Bronchial epithelial cell (primary cell): ENCODE measurements at regions not wholly inside any gene's neighbourhood (a gene's known extent, or its start where the extent isn't known, plus 50 kb on each side); places are given as distances from the start of the nearest gene placed in this dataset.

Experiments
- DNase-seq: peaks from one replicate; pipeline ENCODE4 v3.0.0-alpha.2; 2010; ENCODE audit warnings: low read depth
- FAIRE-seq: peaks from 2 replicates; lab custom pipeline; 2011; peaks lifted over from hg19 to GRCh38; lab: Jason Lieb, UNC
- H3K27me3 ChIP-seq: 2 replicates; pipeline ENCODE4 v1.5.1; 2011; ENCODE audit warnings: low read length; ENCODE audit not compliant: control insufficient read depth, insufficient read depth
- H3K36me3 ChIP-seq: 2 replicates; pipeline ENCODE4 v1.5.1; 2011; ENCODE audit warnings: low read length; ENCODE audit not compliant: control insufficient read depth, insufficient read depth
- H3K4me3 ChIP-seq: 2 replicates; pipeline ENCODE4 v1.5.1; 2011; ENCODE audit warnings: mild to moderate bottlenecking, low read depth, low read length, control low read depth
- TF ChIP-seq, protein P1 (sequence below): IDR thresholded peaks from 2 replicates; pipeline ENCODE4 v1.5.1; 2011; ENCODE audit warnings: mild to moderate bottlenecking, moderate library complexity, low read length, control low read depth, inconsistent platforms; ENCODE audit not compliant: insufficient read depth, severe bottlenecking

DNA sequence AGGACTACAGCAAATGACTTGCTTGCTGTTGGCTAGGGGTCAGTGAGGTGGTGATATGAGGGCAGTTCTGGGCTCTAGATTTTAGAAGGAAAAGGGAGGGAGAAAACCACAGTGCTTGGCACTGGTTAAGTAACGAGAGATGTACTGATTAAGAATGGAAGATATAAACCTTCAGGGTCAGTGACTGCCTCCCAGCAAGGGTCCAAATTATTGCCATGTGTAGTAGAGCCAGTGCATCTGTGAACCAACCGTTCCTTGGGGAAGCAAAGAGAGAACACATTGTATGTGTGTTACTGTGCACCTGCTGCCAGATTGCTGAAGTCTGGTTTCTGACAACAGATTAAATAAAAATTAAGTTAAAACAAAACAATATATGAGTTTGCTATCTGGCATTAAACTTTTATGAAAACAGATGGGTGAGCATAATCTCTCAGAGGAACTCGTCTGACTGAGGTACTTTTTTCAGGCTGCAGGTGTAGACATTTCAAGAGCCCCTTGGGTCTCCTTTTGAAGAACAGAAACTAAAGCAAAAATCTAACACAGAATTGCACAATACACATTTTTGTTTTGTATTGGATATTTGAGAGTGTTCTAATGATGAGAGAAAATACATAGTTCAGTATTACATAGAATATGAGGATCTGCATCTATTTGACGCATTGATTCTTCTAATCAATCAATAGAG lies 1120.6 kb downstream of the SORCS3 start:
- TF ChIP-seq, protein P1, sequence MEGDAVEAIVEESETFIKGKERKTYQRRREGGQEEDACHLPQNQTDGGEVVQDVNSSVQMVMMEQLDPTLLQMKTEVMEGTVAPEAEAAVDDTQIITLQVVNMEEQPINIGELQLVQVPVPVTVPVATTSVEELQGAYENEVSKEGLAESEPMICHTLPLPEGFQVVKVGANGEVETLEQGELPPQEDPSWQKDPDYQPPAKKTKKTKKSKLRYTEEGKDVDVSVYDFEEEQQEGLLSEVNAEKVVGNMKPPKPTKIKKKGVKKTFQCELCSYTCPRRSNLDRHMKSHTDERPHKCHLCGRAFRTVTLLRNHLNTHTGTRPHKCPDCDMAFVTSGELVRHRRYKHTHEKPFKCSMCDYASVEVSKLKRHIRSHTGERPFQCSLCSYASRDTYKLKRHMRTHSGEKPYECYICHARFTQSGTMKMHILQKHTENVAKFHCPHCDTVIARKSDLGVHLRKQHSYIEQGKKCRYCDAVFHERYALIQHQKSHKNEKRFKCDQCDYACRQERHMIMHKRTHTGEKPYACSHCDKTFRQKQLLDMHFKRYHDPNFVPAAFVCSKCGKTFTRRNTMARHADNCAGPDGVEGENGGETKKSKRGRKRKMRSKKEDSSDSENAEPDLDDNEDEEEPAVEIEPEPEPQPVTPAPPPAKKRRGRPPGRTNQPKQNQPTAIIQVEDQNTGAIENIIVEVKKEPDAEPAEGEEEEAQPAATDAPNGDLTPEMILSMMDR, result no peak
- Histone ChIP-seq H3K36me3 (no peaks in the 10 kb centered on the region), H3K27me3 (no peaks in the 10 kb centered on the region), H3K4me3 (no peak overlapping the region)
- no peak for DNase-seq
- no peak for FAIRE-seq

DNA sequence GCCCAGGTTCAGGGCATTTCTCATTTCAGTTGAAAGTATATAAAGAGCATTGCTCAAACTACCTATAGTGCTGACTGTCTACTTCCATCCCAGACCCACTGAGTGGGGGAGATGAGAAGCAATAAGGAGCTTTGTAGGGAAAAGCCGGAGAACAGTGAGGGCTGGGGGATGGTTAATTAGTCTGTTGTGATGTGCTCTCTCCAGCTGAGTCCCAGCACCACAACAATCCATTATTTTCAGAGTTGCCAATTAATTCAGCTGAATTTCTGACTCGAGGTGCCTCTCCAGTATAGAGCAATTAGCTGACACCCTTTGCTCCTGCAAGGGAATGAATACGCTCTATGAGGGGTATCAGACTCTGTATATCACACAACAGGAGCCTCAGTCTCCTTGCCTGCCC lies 1118.6 kb downstream of the SORCS3 start:
- TF ChIP-seq, protein P1, result no peak
- no peaks in the 10 kb centered on the region for H3K36me3 ChIP-seq
- H3K27me3 ChIP-seq, result no peaks in the 10 kb centered on the region
- FAIRE-seq (no peak), DNase-seq (no peak)
- H3K4me3 ChIP-seq, result no peak overlapping the region

DNA sequence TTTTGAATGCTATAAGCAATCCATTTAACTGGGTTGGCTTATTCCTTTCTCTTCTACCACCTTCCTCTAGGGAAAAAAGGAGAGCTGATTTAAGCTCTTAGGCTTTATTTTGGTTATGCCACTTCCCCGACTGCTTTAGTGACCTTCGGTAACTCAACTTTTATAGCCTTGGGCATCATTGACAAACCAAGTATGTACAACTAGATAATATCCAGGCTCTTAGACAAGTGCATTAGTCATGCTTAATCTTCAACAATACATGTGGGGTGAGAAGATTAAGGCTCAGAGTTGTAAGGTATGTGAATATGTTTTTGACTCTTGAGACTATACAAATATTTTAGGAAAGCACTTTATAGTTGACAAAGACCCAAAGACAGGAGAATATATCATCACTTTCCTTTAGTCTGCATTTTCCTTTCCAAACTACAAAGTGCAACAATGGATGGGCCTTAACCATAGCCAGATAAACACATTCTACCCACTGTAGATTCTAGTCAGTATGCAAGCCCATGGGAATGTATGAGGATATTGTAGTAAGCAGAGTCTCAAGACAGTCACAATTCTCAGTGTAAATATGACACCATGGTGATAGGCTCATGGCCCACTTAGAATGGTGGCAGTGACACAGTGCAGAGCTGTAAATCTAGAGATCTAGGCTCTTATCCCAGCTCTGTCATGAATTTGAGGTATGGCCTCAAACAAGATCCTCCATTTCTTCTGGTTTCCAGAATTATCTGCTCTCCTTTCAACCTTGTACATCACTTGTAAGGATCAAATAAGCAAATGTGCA lies 1117.3 kb downstream of the SORCS3 start:
- Histone ChIP-seq H3K36me3 (no peaks in the 10 kb centered on the region), H3K4me3 (no peak overlapping the region), H3K27me3 (no peaks in the 10 kb centered on the region)
- DNase-seq (peak; percentile 17), FAIRE-seq (peak; percentile 36)
- TF ChIP-seq, protein P1, result no peak

DNA sequence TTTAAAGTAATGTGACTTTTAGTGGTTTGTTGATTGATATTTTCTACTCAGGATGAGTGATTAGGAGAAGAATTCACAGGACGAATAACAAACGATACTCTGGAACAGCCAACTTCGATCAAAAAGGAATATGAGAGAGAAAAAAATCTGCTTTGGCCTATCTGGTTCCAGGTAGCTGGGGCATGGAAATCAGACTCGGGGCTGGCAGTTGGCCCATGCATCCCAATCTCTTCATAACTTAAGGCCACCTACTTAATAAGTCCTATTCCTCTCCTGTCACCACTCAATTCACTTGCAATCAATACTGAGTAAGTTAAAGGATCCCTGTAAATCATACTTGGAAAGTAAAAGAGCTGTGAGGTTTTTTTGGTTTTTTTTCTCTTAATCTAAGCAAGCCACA lies 1116.2 kb downstream of the SORCS3 start:
- TF ChIP-seq, protein P1, result no peak
- FAIRE-seq, result no peak

DNA sequence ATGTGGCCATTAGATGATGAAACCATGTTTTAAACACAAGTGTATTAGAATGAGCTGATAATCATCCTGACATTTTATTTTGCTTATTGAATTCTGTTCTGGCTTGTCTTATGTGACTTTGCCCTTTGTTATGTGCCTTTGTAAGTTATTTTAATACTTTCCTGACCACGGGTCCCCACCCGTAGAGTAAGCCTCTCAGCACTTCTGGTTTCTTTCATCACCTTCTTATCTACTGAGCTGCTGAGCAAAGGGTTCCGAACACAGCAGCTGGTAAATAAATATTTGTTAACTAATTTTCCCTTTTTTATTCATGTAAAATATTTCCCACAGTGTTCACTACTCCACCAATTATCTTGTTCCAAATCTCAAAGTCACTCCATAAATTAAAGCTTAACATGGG lies 1115.3 kb downstream of the SORCS3 start:
- DNase-seq, result no peak
- no peaks in the 10 kb centered on the region for H3K27me3 ChIP-seq
- no peak overlapping the region for H3K4me3 ChIP-seq
- FAIRE-seq, result no peak
- H3K36me3 ChIP-seq, result no peaks in the 10 kb centered on the region
- TF ChIP-seq, protein P1, result no peak

More for the DNA sequence above, 1116.2 kb downstream of the SORCS3 start:
- DNase-seq, result no peak
- no peak overlapping the region for H3K4me3 ChIP-seq
- no peaks in the 10 kb centered on the region for H3K36me3 ChIP-seq
- no peaks in the 10 kb centered on the region for H3K27me3 ChIP-seq

DNA sequence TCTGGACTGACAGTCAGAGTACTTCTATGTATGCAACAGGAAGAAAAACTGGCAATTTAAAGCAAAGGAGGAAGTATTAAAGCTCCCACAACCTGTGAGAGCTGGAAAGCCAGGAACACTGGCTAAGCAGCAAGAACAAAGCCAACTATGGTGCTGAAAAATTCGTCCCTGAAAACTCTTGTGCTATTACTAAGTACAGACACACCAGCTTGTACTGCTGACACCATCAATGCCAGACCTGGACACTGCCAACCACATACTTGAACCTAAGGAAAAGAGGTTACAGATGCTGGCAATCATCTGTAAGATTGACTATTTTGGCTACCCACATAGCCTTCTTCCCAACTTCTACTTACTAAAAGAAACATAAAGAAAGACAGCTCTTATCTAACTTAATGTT lies 1110.6 kb downstream of the SORCS3 start:
- Histone ChIP-seq H3K36me3 (no peaks in the 10 kb centered on the region), H3K27me3 (no peaks in the 10 kb centered on the region), H3K4me3 (no peak overlapping the region)
- TF ChIP-seq, protein P1, result no peak
- DNase-seq, result no peak
- FAIRE-seq, result peak; percentile 36
